WI38 (cell line): ENCODE measurements at regions not wholly inside any gene's neighbourhood (a gene's known extent, or its start where the extent isn't known, plus 50 kb on each side); places are given as distances from the start of the nearest gene placed in this dataset.

Source experiments
- H3K4me3 ChIP-seq: 2 replicates; pipeline ENCODE4 v1.5.1; 2011; ENCODE audit warnings: low read depth, mild to moderate bottlenecking, control low read depth, low read length
- TF ChIP-seq, protein P1 (sequence below): IDR thresholded peaks from 2 replicates; pipeline ENCODE4 v1.5.1; 2012; ENCODE audit warnings: low read depth, mild to moderate bottlenecking, control low read depth, low read length

DNA sequence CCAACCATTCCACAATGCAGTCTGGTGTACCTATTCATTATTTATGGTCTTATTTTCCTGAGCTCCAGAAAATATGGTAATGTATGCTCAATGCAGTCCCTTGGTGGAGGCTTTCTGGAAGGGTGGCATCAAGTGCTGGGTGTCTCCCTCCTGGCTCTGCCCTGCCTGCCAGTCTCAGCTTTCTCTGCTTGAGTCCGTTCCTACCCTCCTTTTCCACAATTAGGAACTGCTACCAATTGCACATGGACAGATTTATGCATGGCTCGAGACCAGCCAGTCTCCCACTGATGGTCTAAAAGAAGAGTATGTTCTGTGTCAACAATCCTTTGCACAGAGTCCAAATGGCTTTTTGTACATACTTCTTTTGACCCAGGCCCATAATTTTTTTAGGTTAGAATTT, 189.8 kb downstream of the TLE1 start:
- H3K4me3 ChIP-seq: no peak overlapping the region
- TF ChIP-seq, protein P1, sequence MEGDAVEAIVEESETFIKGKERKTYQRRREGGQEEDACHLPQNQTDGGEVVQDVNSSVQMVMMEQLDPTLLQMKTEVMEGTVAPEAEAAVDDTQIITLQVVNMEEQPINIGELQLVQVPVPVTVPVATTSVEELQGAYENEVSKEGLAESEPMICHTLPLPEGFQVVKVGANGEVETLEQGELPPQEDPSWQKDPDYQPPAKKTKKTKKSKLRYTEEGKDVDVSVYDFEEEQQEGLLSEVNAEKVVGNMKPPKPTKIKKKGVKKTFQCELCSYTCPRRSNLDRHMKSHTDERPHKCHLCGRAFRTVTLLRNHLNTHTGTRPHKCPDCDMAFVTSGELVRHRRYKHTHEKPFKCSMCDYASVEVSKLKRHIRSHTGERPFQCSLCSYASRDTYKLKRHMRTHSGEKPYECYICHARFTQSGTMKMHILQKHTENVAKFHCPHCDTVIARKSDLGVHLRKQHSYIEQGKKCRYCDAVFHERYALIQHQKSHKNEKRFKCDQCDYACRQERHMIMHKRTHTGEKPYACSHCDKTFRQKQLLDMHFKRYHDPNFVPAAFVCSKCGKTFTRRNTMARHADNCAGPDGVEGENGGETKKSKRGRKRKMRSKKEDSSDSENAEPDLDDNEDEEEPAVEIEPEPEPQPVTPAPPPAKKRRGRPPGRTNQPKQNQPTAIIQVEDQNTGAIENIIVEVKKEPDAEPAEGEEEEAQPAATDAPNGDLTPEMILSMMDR: no peak

DNA sequence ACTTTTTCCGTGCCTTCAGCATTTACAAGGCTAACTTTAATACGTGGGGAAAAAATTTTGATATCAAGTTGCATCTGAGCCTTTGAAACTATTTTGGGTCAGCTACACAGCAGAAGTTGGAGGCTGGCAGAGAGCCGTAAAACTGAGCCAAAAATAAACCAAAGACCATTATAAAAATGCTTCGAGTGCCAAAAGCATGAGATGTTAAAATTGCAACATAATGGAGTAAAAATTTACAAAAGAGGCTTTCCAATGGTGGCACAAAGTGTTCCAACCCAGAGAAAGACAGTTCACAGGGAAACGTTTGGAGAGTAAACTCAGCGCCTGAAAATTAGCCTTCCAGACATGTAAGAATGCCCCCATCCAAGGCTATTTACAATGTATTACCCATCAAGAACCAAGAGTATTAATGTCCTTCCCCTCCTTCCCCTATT, 190.3 kb downstream of the TLE1 start:
- TF ChIP-seq, protein P1: no peak
- H3K4me3 ChIP-seq: no peak overlapping the region

DNA sequence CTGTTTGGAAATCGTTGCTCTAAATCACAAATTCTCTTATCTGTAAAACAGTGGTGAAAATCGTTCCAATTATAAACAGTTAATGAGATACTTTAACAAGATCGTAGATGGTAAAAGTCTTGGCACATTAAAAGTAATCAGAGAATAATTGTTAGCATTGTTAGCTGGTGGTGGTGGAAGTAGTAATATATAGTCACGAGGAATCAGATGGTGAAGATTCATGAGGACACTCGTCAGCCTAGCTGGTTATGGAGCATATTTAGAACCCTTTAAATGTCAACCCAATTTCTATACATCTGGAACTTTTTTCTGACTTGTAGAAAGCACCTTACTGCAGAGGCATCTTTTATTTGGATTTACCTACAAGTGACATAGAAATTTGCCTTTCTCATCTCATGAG, 190.8 kb downstream of the TLE1 start:
- TF ChIP-seq, protein P1: no peak
- H3K4me3 ChIP-seq: no peak overlapping the region

DNA sequence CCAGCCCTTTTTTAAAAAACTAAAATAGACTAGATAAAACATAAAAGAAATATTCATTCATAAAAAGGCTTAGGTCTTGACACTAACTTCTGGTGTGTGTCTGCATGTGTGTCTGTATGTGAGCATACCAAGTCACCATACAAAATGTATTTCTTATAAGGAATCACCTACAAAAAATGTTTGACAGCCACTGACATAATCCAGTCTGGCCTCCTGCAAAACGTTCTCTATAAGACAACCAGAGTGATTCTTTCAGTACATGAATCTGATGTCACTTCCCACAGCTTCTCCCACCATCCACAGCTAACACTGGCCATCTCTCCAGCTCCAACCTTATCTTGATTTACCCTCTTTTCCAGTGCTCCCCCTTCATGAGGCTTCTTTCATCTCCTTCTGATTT, 192.3 kb downstream of the TLE1 start:
- TF ChIP-seq, protein P1: no peak
- no peak overlapping the region for H3K4me3 ChIP-seq

DNA sequence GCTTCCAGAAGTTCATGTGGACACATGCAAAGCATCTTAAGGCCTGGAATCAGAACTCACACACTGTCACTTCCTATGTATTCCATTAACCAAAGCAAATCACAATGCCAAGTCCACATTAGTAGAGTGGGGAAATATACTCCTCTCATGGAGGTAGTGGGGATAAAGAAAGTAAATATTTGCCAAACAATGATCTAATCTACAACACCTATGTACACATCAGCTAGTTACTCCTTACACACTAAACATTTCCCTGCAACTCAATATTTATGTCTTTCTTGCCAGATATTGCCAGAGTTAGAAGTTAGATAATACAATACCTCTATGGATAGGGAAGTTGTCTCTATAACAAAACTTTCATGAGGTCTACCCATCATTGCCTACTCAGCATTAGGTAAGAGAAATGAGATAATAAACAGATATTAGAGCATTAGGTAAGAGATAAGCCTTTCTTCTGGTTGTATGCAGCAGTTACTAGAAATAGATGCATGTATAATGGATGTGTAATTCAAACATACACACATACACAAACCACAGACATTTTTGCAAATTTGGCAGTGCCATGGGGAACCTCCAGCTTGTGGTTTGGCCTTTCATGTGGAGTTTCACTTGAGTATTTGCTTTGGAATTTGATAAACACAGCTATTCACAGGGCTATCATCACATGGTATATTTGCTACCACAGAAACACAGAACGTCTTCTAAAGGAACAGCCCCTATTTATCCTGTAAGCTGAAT, 196.5 kb downstream of the TLE1 start:
- TF ChIP-seq, protein P1: no peak
- no peak overlapping the region for H3K4me3 ChIP-seq

DNA sequence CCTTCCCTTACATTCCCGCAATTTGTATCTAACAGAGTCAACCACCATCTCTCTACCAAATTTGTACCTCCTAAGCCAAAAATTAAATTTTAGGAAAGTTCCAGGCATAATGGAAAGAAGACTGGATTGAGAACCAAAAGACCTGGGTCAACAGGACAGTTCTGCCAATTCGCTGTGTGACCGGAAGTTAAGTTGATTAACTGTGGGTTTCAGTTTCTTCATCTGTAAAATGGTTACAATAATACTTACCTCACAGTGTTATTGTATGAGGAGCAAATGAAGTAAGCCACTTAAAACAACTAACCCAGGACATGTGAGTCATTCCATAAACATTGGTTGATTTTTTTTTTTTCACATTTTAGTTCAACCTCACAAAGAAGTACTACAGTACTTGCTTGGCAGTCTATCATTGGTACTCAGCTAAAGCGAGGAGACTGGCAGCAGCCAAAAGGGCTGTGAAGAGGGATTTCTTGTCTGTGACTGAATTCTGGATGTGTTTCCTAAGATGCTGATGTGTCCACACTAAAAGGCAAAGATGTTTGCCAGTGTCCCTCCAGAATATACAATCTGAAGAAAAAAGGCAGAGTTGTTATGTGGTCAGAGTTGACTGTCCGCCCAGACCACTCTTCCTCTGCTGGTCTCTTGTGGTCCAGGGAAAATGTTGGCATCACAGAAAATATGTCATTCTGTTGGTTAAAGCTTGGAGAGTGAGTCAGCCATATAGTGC, 198.6 kb downstream of the TLE1 start:
- TF ChIP-seq, protein P1: no peak

DNA sequence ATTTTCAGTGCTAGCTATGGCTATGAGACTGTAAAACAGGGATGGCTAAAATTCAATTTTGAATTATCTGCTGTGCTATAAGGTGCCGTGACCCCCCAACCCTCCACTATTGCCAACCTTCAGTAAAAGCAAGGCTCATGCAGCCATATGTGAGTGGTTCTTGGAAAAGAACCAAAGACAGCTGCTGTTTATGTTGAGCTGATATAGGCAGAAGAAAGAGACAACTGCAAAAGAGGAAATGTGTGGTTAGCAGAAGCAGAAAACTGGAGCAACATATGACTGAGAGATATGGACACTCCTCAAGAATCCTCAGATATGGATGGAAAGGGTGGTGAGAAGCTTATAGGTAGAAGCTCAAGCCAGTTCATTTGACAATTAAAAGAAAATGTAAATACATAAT, 200.3 kb downstream of the TLE1 start:
- TF ChIP-seq, protein P1: no peak
- H3K4me3 ChIP-seq: no peak overlapping the region

More for the DNA sequence above, 198.6 kb downstream of the TLE1 start:
- no peak overlapping the region for H3K4me3 ChIP-seq
